CD4-positive, alpha-beta T cell (primary cell): ENCODE measurements at regions not wholly inside any gene's neighbourhood (a gene's known extent, or its start where the extent isn't known, plus 50 kb on each side); places are given as distances from the start of the nearest gene placed in this dataset.

Experiments used
- ATAC-seq: fragments of 200-7000 bp; cut with Tn5 transposase; one replicate; pipeline ENCODE4 v1.10.0; 2022; ENCODE audit warnings: mild to moderate bottlenecking; ENCODE audit not compliant: poor library complexity
- CTCF ChIA-PET: fragments of 350-600 bp; sonication (Branson Sonifier 250); formaldehyde crosslinking; loops from one replicate; lab custom pipeline; 2021; ENCODE audit warnings: antibody characterized with exemption, inconsistent platforms; lab: Charles Lee
- POLR2A ChIA-PET: fragments of 350-600 bp; sonication (Branson Sonifier 250); formaldehyde crosslinking; loops from one replicate; lab custom pipeline; 2021; ENCODE audit warnings: antibody characterized with exemption, inconsistent platforms; lab: Charles Lee
- DNase-seq, 14 experiments: peaks; one replicate each; pipeline ENCODE4 v3.0.0-alpha.2; 2013 to 2020; ENCODE audit warnings: mixed read lengths in 2 of 14
- H3K27ac ChIP-seq, 2 donors: one replicate each; pipeline versions ENCODE4 v1.5.1 to v1.7.0; 2013; ENCODE audit warnings: low read length in 2 of 2, low read depth in 1 of 2, mild to moderate bottlenecking in 1 of 2
- H3K27me3 ChIP-seq, 2 experiments: 1 replicate in 1 of 2; 2 replicates in 1 of 2; pipeline versions ENCODE4 v1.6.1 to v1.7.0; 2013; ENCODE audit warnings: low read length in 2 of 2, control low read depth in 1 of 2, mild to moderate bottlenecking in 1 of 2, moderate library complexity in 1 of 2; ENCODE audit not compliant: insufficient read depth in 2 of 2, control insufficient read depth in 1 of 2
- H3K36me3 ChIP-seq: one replicate; pipeline ENCODE4 v1.6.1; 2013; ENCODE audit warnings: low read length, control low read depth; ENCODE audit not compliant: insufficient read depth
- H3K4me1 ChIP-seq: one replicate; pipeline ENCODE4 v1.6.1; 2013; ENCODE audit warnings: low read length, control low read depth; ENCODE audit not compliant: insufficient read depth
- H3K4me3 ChIP-seq: one replicate; pipeline ENCODE4 v1.5.1; 2013; ENCODE audit warnings: mild to moderate bottlenecking, low read length, moderate library complexity
- H3K9me3 ChIP-seq, 2 experiments: 1 replicate in 1 of 2; 2 replicates in 1 of 2; pipeline versions ENCODE4 v1.6.1 to v1.7.0; 2013; ENCODE audit warnings: low read length in 2 of 2, mild to moderate bottlenecking in 2 of 2, control low read depth in 1 of 2, moderate library complexity in 1 of 2; ENCODE audit not compliant: control insufficient read depth in 1 of 2, insufficient read depth in 1 of 2
- H3K27ac Mint-ChIP-seq: one replicate; pipeline ENCODE4 v1.8.0; 2020; ENCODE audit warnings: mixed read lengths
- H3K27me3 Mint-ChIP-seq: one replicate; pipeline ENCODE4 v1.8.0; 2021; ENCODE audit warnings: mixed read lengths
- H3K36me3 Mint-ChIP-seq: one replicate; pipeline ENCODE4 v1.8.0; 2021; ENCODE audit warnings: low read depth, mixed read lengths
- H3K4me1 Mint-ChIP-seq: one replicate; pipeline ENCODE4 v1.8.0; 2021; ENCODE audit warnings: low read depth, mixed read lengths
- H3K4me3 Mint-ChIP-seq: one replicate; pipeline ENCODE4 v1.8.0; 2020; ENCODE audit warnings: mild to moderate bottlenecking, mixed read lengths
- H3K9me3 Mint-ChIP-seq: one replicate; pipeline ENCODE4 v1.8.0; 2020; ENCODE audit warnings: mixed read lengths
- intact Hi-C, 2 experiments: fragments of 100-400 bp; cut with DNase I in 1 of 2; cut with micrococcal nuclease in 1 of 2; formaldehyde crosslinking; loops; one replicate each; pipeline versions ENCODE4 v1.15.1 to v1.9.0; 2023 to 2025; cut with DNase I, micrococcal nuclease
- TF ChIP-seq, protein P1 (sequence below): fragments of 200-600 bp; IDR thresholded peaks from one replicate; pipeline ENCODE4 v1.8.0; 2022; ENCODE audit warnings: antibody characterized with exemption, mild to moderate bottlenecking

DNA sequence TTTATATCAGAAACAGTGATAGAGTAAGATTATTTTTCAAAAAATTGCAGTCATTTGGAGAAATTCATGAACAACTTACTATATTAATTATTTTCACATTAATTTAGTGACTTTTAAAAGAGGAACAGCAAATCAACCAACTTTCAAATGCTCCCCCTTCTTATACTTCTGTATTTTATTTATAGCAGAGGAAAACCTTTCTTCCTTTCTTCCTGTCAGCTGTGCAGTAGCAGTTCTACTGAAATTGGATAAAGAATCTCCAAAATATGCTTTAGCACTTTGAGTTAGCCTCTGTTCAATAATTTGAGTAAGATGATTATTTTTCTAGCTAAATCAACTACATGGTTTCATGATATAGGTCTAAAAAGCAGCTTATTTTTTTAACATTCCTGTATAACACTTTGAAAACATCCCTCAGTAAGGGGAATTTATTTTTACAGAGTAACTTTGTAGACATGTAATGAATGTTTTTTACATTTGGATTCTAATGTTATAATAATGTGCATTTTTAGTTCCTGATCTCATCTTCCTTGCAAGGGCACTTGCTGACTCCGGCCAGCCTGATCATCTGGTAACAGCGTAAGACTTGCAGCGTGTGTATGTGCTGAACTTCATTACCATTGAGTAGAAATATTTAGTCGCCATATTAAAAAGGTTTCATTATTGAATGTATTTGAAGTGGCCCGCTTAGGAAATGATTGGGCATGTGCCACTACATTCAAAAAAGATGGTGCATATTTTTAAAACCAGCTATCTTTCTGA, 158.3 kb upstream of the HDAC9 start:
- Histone ChIP-seq H3K27me3 (no peaks in the 10 kb centered on the region), H3K27ac (no peak overlapping the region), H3K36me3 (no peaks in the 10 kb centered on the region), H3K4me1 (no peaks in the 10 kb centered on the region), H3K9me3 (no peaks in the 10 kb centered on the region), H3K4me3 (no peak overlapping the region)
- DNase-seq: no peak
- ChIA-PET POLR2A (interaction anchor here (0.6 kb wide), 1 partner anchor 148 kb away, joined by 3 read pairs; no protein-coding TSS in a partner anchor), CTCF (no interaction called here)
- H3K36me3 Mint-ChIP-seq: no peaks in the 10 kb centered on the region
- peaks cover 4% of the 10 kb centered on the region for H3K9me3 Mint-ChIP-seq
- no peak overlapping the region for H3K27ac Mint-ChIP-seq
- H3K27me3 Mint-ChIP-seq: no peaks in the 10 kb centered on the region
- no peak for ATAC-seq
- TF ChIP-seq, protein P1, sequence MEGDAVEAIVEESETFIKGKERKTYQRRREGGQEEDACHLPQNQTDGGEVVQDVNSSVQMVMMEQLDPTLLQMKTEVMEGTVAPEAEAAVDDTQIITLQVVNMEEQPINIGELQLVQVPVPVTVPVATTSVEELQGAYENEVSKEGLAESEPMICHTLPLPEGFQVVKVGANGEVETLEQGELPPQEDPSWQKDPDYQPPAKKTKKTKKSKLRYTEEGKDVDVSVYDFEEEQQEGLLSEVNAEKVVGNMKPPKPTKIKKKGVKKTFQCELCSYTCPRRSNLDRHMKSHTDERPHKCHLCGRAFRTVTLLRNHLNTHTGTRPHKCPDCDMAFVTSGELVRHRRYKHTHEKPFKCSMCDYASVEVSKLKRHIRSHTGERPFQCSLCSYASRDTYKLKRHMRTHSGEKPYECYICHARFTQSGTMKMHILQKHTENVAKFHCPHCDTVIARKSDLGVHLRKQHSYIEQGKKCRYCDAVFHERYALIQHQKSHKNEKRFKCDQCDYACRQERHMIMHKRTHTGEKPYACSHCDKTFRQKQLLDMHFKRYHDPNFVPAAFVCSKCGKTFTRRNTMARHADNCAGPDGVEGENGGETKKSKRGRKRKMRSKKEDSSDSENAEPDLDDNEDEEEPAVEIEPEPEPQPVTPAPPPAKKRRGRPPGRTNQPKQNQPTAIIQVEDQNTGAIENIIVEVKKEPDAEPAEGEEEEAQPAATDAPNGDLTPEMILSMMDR: no peak
- intact Hi-C loops: no loop called here
- no peaks in the 10 kb centered on the region for H3K4me1 Mint-ChIP-seq
- no peak overlapping the region for H3K4me3 Mint-ChIP-seq

DNA sequence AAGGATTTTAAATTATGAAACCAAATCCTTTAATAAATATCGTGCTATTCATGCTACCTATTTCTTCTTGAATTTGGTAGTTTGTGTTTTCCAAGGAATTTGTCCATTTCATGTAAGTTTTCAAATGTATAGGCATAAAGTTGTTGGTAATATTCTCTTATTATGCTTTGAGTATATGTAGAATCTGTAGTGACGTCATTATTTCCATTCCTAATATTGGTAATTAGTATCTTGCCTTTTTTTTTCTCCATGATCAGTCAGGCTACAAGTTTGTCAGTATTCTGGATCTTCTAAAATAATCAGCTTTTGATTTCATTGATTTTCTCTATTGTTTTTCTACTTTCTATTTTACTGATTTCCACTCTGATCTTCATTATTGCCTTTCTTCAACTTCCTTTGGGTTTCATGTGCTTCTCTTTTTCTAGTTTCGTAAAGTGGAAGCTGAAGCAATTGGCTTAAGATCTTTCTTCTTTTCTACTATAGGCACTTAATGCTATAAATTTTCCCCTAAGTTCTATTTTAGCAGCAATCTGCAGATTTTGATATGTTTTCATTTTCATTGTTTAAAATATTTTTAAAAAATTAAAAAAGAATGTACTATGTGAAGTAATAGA, 156.5 kb upstream of the HDAC9 start:
- ChIA-PET POLR2A (no interaction called here), CTCF (no interaction called here)
- H3K27ac Mint-ChIP-seq: no peak overlapping the region
- Histone ChIP-seq H3K4me3 (no peak overlapping the region), H3K27me3 (no peaks in the 10 kb centered on the region), H3K36me3 (no peaks in the 10 kb centered on the region), H3K9me3 (no peaks in the 10 kb centered on the region), H3K27ac (no peak overlapping the region), H3K4me1 (no peaks in the 10 kb centered on the region)
- no peak overlapping the region for H3K4me3 Mint-ChIP-seq
- H3K4me1 Mint-ChIP-seq: no peaks in the 10 kb centered on the region
- DNase-seq (no peak), ATAC-seq (no peak)
- peaks cover 5% of the 10 kb centered on the region for H3K27me3 Mint-ChIP-seq
- intact Hi-C loops: no loop called here
- TF ChIP-seq, protein P1: no peak
- peaks cover 4% of the 10 kb centered on the region for H3K9me3 Mint-ChIP-seq
- no peaks in the 10 kb centered on the region for H3K36me3 Mint-ChIP-seq

DNA sequence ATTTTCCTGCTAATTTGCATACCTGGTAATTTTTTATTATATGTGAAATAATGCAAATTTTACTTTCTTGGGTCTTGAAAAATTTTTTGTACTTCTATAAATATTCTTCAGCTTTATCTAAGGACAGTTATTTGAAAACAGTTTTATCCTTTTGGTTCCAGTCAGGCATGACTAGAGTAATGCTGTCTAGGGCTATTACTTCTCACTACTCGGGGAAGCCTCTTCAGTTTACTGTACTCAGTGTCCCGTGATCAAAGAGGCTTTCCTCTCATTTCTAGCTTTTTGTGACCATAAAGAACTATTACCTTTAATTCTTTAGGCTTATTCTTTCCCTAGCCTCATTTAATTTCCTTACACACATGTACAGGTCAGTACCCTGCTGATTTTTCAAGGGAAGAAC, 153.8 kb upstream of the HDAC9 start:
- Mint-ChIP-seq H3K4me1 (no peaks in the 10 kb centered on the region), H3K27ac (no peak overlapping the region), H3K27me3 (peaks cover 10% of the 10 kb centered on the region), H3K4me3 (no peak overlapping the region), H3K9me3 (peaks cover 4% of the 10 kb centered on the region), H3K36me3 (no peaks in the 10 kb centered on the region)
- Histone ChIP-seq H3K4me3 (no peak overlapping the region), H3K4me1 (no peaks in the 10 kb centered on the region), H3K9me3 (no peaks in the 10 kb centered on the region), H3K27ac (no peak overlapping the region), H3K36me3 (no peaks in the 10 kb centered on the region), H3K27me3 (no peaks in the 10 kb centered on the region)
- intact Hi-C loops: no loop called here
- ATAC-seq (no peak), DNase-seq (no peak)
- POLR2A ChIA-PET: no interaction called here
- TF ChIP-seq, protein P1: no peak
- CTCF ChIA-PET: no interaction called here
